Coronary artery (tissue), 2 donors: ENCODE measurements at regions not wholly inside any gene's neighbourhood (a gene's known extent, or its start where the extent isn't known, plus 50 kb on each side); places are given as distances from the start of the nearest gene placed in this dataset.
"Not testable (repeated sequence)": the region's sequence is repeated elsewhere in the genome, so short reads cannot be mapped to it uniquely, and the experiment has no call there.

ENCODE experiments used
- DNase-seq: peaks from one replicate; pipeline ENCODE4 v3.0.0-alpha.2; 2017; ENCODE audit warnings: low spot score
- H3K27ac ChIP-seq, 2 donors: fragments of 200-600 bp; sonication (generic); one replicate each; pipeline ENCODE4 v1.5.1; 2016 to 2019
- H3K4me3 ChIP-seq: fragments of 200-600 bp; sonication (generic); 2 replicates; pipeline ENCODE4 v1.5.1; 2016; ENCODE audit warnings: mild to moderate bottlenecking, moderate library complexity
- CTCF ChIP-seq: fragments of 200-600 bp; sonication (generic); IDR thresholded peaks from one replicate; pipeline ENCODE4 v1.5.1; 2019; ENCODE audit warnings: antibody characterized with exemption

DNA sequence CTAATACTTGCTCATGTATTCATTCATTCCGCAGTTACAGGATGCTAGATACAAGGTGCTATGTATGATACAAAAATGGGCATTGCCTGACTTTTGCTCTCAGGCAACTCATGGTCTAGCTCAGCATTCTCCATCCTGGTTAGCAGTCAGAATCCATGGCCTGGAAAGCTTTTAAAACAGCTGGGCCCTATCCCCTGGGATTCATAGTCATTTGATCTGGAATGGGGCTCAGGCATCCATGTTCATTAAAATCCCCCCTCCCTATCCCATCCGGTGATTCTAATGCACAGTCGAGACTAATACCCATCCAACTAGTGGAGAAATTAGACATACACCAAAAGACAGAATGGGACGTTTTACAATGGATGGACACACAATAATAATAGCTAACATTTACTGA lies 104.1 kb upstream of the TMEM132E start:
- TF ChIP-seq CTCF: no peak
- Histone ChIP-seq H3K4me3 (no peak overlapping the region), H3K27ac (no peak overlapping the region)
- DNase-seq: no peak

DNA sequence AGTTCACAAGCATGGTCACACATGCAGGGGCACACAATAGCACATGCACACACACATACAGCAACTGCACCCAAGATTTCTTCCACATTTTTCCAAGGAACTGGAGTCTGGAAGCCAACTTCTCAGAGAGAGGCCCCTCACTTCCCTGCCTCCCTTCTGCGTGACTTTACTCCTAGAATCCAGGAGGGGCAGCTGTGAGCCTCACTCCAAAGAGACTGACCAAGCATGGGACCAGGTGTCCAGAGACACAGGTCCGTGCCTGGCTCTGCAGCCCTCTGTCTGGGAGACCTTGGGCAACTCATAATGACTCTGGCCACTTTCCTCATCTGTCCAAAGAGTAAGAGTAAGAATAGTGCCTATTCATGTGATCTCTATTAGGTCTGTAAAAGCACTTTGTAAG lies 104.7 kb upstream of the TMEM132E start:
- TF ChIP-seq CTCF: no peak
- no peak overlapping the region for H3K4me3 ChIP-seq
- H3K27ac ChIP-seq: no peak overlapping the region
- no peak for DNase-seq

- no peak for TF ChIP-seq CTCF
- no peak for DNase-seq
- no peak overlapping the region for H3K4me3 ChIP-seq
- no peak overlapping the region for H3K27ac ChIP-seq
Observed at GRCh38 chr17:34472363-34472762, 107.0 kb upstream of the TMEM132E start.

DNA sequence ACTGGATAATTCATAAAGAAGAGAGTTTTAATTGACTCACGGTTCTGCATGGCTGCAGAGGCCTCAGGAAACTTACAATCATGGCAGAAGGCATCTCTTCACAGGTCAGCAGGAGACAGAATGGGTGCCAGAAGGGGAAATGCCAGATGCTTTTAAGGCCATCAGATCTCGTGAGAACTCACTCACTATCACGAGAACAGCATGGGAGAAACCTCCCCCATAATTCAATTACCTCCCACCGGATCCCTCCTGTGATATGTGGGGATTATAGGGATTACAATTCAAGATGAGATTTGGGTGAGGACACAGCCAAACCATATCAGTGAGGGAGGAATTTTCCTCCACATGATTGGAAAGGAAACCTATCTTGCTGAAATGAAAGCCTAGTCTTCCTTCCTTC lies 108.1 kb upstream of the TMEM132E start:
- not testable (repeated sequence) for DNase-seq, H3K27ac ChIP-seq, H3K4me3 ChIP-seq

DNA sequence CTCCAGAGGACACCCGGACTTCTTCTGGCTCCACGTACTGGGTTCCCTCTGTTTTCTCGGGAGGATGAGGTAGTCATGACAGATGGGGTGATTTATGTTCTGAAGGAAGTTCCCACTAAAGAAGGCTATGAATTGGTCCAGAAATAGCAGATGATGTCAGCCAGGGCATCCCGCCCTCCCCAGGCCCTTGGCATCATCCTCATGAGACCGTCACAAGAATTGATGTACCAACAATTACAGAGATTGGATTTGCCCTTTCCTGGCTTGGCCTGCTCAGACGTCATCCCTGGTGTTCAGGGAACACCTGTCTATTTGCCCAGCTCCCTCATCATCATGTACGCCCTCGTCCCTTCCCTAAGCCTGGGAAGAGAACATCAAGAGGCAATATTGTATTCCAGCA lies 102.8 kb upstream of the CCL1 start:
- no peak overlapping the region for H3K4me3 ChIP-seq
- no peak for TF ChIP-seq CTCF
- DNase-seq: no peak
- H3K27ac ChIP-seq: no peak overlapping the region

DNA sequence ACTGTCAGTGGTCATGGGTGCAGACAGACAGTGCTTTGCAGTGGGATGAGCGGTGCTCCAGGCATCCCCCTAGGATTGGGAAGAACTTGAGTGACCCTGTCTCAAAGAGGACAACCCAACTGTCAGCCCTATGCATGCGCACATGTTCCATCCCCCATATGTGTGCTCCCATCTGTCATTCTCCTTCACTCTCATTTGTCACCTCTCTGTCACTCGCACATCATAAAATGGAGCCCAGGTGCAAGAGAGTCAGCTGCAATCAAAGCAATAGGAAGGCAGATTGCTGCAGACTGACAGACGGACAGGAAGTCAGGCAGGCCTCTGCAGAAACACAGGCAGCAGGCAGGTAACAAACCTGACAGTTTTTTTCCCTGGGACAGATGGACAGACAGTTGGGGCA lies 101.8 kb upstream of the CCL1 start:
- no peak overlapping the region for H3K27ac ChIP-seq
- TF ChIP-seq CTCF: no peak
- H3K4me3 ChIP-seq: no peak overlapping the region
- no peak for DNase-seq

- TF ChIP-seq CTCF: no peak
Observed at GRCh38 chr17:34458266-34458665, 95.2 kb upstream of the CCL1 start.

DNA sequence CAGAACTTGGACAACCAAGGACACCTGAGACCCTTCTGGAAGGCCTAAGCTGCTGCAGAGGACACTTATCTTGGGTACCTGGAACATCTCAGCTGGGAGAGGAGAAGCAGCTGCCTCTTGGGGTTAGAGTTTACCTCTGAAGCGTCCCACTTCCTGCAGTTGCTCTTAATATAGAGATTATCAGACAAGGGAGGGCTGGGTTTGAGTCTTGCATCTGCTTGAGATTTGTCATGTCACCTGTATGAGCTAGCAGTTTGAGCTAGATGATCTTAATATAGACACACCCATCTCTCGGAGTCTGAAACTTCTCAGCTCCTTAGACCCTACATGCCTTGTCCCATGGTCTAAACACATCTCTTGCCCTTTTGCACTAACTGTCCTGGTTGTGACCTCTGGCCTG lies 93.1 kb upstream of the CCL1 start:
- TF ChIP-seq CTCF: no peak
- H3K4me3 ChIP-seq: no peak overlapping the region
- no peak for DNase-seq
- no peak overlapping the region for H3K27ac ChIP-seq

More at GRCh38 chr17:34458266-34458665, 95.2 kb upstream of the CCL1 start:
- H3K4me3 ChIP-seq: no peak overlapping the region
- no peak for DNase-seq
- H3K27ac ChIP-seq: no peak overlapping the region
